Right atrium auricular region (tissue), 2 donors: ENCODE measurements at regions not wholly inside any gene's neighbourhood (a gene's known extent, or its start where the extent isn't known, plus 50 kb on each side); places are given as distances from the start of the nearest gene placed in this dataset.
"Not testable (repeated sequence)": the region's sequence is repeated elsewhere in the genome, so short reads cannot be mapped to it uniquely, and the experiment has no call there.

Experiments used
- DNase-seq: peaks from one replicate; pipeline ENCODE4 v3.0.0-alpha.2; 2019; ENCODE audit warnings: low spot score
- H3K27ac ChIP-seq, 2 donors: fragments of 200-600 bp; sonication (generic); 1 replicate in 1 of 2; 2 replicates in 1 of 2; pipeline ENCODE4 v1.5.1; 2016 to 2019
- H3K27me3 ChIP-seq, 2 donors: fragments of 200-600 bp; sonication (generic); one replicate each; pipeline versions ENCODE4 v1.5.1 to v1.6.0; 2017 to 2019
- H3K36me3 ChIP-seq: fragments of 200-600 bp; sonication (generic); one replicate; pipeline ENCODE4 v1.5.1; 2016
- H3K4me1 ChIP-seq, 2 donors: fragments of 200-600 bp; sonication (generic); one replicate each; pipeline versions ENCODE4 v1.5.1 to v1.6.0; 2017 to 2019
- H3K4me3 ChIP-seq, 2 donors: fragments of 200-600 bp; sonication (generic); 1 replicate in 1 of 2; 2 replicates in 1 of 2; pipeline ENCODE4 v1.5.1; 2017 to 2019; ENCODE audit warnings: mild to moderate bottlenecking in 1 of 2, moderate library complexity in 1 of 2
- H3K9me3 ChIP-seq, 2 donors: fragments of 200-600 bp; sonication (generic); one replicate each; pipeline ENCODE4 v1.5.1; 2019
- TF ChIP-seq, protein P1 (sequence below), 2 donors: fragments of 200-600 bp; sonication (generic); IDR thresholded peaks; one replicate each; pipeline ENCODE4 v1.5.1; 2019; ENCODE audit warnings: antibody characterized with exemption in 2 of 2

DNA sequence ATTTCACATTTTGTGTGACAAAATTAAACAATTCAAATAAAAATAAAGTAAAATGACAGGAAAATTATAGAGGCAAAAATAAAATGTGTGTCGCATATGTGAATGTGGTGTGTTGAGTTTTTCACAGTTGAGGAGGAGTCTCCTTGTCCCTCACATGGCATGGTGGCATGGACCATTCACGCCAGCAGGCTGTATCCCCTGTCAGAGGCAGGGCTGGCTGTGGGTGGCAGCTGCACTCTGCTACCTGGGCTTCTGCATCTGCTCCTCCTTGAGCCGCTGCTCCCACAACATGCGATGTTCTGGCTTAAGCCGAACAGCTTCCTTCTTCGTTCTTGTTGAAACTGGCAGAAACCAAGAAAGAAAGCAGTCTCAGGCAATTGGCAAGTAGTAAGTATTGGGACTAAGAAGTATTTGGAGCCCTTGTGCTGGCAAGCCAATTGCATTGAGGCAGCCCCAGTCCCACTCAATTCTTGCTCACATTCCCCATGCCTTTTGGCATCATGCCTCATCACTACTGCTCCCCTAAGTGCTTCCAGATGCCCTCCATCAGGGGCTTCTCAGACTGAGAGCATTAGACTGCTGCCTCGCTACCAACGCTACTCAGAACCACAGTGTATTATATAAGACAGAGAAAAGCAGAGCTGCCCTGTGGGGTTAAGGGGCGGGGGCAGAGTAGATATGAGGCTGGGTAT is 177.9 kb upstream of the NABP1 start:
- Histone ChIP-seq H3K4me1 (peaks cover 0 to 10% of the 10 kb centered on the region in 2 donors), H3K36me3 (no peaks in the 10 kb centered on the region), H3K9me3 (no peaks in the 10 kb centered on the region), H3K4me3 (no peak overlapping the region), H3K27me3 (no peaks in the 10 kb centered on the region), H3K27ac (no peak overlapping the region)
- TF ChIP-seq, protein P1, sequence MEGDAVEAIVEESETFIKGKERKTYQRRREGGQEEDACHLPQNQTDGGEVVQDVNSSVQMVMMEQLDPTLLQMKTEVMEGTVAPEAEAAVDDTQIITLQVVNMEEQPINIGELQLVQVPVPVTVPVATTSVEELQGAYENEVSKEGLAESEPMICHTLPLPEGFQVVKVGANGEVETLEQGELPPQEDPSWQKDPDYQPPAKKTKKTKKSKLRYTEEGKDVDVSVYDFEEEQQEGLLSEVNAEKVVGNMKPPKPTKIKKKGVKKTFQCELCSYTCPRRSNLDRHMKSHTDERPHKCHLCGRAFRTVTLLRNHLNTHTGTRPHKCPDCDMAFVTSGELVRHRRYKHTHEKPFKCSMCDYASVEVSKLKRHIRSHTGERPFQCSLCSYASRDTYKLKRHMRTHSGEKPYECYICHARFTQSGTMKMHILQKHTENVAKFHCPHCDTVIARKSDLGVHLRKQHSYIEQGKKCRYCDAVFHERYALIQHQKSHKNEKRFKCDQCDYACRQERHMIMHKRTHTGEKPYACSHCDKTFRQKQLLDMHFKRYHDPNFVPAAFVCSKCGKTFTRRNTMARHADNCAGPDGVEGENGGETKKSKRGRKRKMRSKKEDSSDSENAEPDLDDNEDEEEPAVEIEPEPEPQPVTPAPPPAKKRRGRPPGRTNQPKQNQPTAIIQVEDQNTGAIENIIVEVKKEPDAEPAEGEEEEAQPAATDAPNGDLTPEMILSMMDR (IDR thresholded peaks at IDR 0.05), result no peak
- no peak for DNase-seq

DNA sequence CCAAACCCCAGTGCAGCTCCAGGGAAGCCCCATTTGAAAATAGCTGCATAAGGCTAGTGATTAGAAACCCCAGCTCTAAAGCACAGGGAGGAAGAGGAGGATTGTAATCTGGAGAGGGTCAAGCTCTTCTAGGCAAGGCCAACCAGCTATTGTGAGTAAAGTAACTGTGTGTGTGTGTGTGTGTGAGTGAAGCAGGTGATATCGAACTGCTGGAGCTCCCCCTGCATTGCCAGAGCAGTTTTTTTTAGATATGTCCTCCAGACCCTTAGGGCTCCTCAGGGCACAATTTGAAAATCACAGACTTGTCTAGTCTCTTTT is 177.4 kb upstream of the NABP1 start:
- H3K4me1 ChIP-seq, result peaks cover 0 to 10% of the 10 kb centered on the region in 2 donors
- TF ChIP-seq, protein P1 (IDR thresholded peaks at IDR 0.05), result no peak
- no peak overlapping the region for H3K27ac ChIP-seq
- H3K9me3 ChIP-seq, result no peaks in the 10 kb centered on the region
- H3K36me3 ChIP-seq, result no peaks in the 10 kb centered on the region
- H3K27me3 ChIP-seq, result no peaks in the 10 kb centered on the region
- DNase-seq, result no peak
- H3K4me3 ChIP-seq, result no peak overlapping the region

DNA sequence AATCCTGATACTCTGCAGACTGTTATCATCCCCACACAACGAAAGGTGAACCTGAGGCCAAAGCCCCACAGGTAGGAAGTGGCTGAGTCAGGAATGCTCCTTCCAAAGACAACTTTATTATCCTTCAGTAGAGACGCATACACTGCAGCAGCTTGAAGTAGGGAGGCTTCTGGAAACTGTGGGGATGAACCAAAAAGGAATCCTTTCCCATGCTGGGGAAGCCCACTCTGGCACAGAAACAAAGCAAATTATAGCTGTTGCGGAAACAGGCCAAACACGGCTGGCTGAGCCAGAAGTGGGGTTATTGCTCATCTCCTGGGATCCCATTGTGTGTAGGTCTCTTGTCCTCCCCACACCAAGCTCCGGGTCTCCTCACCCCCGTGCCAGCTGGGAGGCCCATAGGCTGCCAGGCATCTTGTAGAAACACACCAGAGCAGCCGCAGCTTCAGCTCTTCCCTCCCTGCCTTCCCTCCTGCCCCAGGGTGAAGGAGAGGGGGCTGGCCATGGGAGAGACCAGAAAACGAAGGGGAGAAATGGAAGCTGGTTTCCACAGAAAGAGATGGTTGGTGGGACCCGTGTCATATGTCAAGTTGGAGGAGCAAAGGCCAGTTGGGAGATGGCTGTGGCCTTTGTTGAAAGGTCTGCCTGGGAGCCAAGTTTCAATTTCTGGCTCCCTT is 176.9 kb upstream of the NABP1 start:
- Histone ChIP-seq H3K4me1 (peaks cover 0 to 10% of the 10 kb centered on the region in 2 donors), H3K9me3 (no peaks in the 10 kb centered on the region), H3K27ac (no peak overlapping the region), H3K27me3 (no peaks in the 10 kb centered on the region), H3K36me3 (no peaks in the 10 kb centered on the region), H3K4me3 (no peak overlapping the region)
- TF ChIP-seq, protein P1 (IDR thresholded peaks at IDR 0.05), result no peak
- DNase-seq, result no peak

DNA sequence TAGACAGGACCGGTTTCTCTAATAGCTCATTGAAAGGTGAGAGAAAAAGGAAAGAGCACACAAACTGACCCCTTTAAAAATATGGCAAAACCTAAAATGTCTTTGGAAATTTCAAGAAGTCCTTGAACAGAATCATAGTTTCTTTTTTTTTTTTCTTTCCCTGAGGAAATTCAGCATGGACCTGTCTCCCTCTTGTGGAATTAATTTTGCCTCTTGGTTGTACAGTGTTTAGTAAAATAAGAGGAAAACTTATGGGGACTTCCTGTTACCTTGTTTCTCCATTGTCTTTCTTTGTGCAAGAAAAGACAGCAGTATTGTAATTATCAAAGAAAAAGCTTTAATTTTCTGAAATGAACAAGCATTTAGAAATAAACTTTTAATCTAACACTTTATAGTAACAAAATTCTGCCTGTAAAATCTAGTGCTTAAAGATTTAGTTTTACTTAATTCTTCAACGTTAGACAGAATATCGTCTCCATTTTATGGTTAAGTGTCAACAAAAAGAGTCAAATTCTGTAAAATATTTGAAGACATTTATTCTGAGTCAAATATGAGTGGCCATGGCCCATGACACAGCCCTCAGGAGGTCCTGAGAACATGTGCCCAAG is 176.3 kb upstream of the NABP1 start:
- Histone ChIP-seq H3K27me3 (no peaks in the 10 kb centered on the region), H3K27ac (no peak overlapping the region), H3K9me3 (no peaks in the 10 kb centered on the region), H3K36me3 (no peaks in the 10 kb centered on the region), H3K4me1 (peaks cover 0 to 10% of the 10 kb centered on the region in 2 donors), H3K4me3 (no peak overlapping the region)
- DNase-seq, result no peak
- TF ChIP-seq, protein P1 (IDR thresholded peaks at IDR 0.05), result peak; percentile 45 to 79

DNA sequence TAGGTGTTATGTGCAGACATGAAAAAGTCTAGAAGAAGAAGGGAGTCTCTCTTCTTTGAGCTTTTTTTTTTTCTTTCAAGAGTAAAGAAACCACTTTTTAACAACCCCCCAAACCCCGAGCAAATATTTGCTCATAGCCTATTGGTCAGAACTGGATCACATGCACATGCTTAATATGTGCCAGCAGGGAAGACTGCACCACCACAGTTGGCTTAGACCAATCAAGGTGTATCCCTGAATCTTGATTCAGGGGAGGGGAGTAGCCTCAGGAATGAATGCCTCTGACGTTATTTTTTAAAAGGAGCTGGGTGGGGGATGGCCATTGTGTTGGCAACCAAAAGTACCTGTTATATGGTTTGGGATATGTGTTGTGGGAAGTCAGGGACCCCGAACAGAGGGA is 171.4 kb upstream of the NABP1 start:
- H3K27me3 ChIP-seq, result no peaks in the 10 kb centered on the region
- H3K27ac ChIP-seq, result no peak overlapping the region
- no peaks in the 10 kb centered on the region for H3K36me3 ChIP-seq
- H3K9me3 ChIP-seq, result no peaks in the 10 kb centered on the region
- no peak for DNase-seq
- H3K4me1 ChIP-seq, result no peaks in the 10 kb centered on the region
- H3K4me3 ChIP-seq, result no peak overlapping the region
- TF ChIP-seq, protein P1 (IDR thresholded peaks at IDR 0.05), result no peak

DNA sequence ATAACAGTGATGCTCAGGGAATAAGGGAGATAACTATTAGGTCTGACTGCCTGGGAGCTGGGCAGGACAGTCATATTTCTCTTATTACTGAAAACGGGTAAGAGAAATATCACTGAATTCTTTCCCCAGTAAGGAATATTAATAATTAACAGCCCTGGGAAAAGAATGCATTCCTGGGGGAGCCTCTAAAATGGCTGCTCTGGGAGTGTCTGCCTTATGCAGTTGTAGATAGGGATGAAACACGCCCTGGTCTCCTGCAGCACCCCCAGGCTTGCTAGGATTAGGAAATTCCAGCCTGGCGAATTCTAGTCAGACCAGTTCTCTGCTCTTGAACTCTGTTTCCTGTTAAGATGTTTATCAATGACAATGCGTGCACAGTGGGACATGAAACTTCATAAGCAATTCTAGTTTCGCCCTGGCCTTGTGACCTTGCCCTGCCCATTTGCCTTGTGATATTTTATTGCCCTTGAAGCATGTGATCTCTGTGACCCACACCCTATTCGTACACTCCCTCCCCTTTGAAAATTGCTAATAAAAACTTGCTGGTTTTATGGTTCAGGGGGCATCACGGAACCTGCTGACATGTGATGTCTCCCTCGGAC is 170.6 kb upstream of the NABP1 start:
- not testable (repeated sequence) for H3K4me1 ChIP-seq, H3K27me3 ChIP-seq, DNase-seq, H3K36me3 ChIP-seq, H3K27ac ChIP-seq, H3K9me3 ChIP-seq, H3K4me3 ChIP-seq
